Left lung (tissue), 4 donors: ENCODE measurements at regions not wholly inside any gene's neighbourhood (a gene's known extent, or its start where the extent isn't known, plus 50 kb on each side); places are given as distances from the start of the nearest gene placed in this dataset.

ENCODE experiments used
- ATAC-seq: fragments of 200-7000 bp; cut with Tn5 transposase; one replicate; pipeline ENCODE4 v1.9.1; 2020; ENCODE audit warnings: moderate library complexity
- DNase-seq, 4 donors: peaks; one replicate each; pipeline ENCODE4 v3.0.0-alpha.2; 2013 to 2020
- H3K27ac ChIP-seq, 2 donors: fragments of 200-600 bp; sonication (generic) in 1 of 2; one replicate each; pipeline versions ENCODE4 v1.5.0 to v1.8.0; 2020 to 2021
- H3K27me3 ChIP-seq, 2 donors: fragments of 200-600 bp; sonication (generic) in 1 of 2; one replicate each; pipeline versions ENCODE4 v1.5.0 to v1.8.0; 2020 to 2021
- H3K36me3 ChIP-seq, 2 donors: fragments of 200-600 bp; sonication (generic) in 1 of 2; one replicate each; pipeline versions ENCODE4 v1.5.0 to v1.8.0; 2020 to 2021
- H3K4me1 ChIP-seq, 2 donors: fragments of 200-600 bp; one replicate each; pipeline ENCODE4 v1.8.0; 2021
- H3K4me3 ChIP-seq, 2 donors: fragments of 200-600 bp; sonication (generic) in 1 of 2; one replicate each; pipeline versions ENCODE4 v1.5.0 to v1.8.0; 2020 to 2021; ENCODE audit warnings: mild to moderate bottlenecking in 1 of 2
- H3K9me3 ChIP-seq, 2 donors: fragments of 200-600 bp; sonication (generic) in 1 of 2; one replicate each; pipeline versions ENCODE4 v1.5.0 to v1.8.0; 2020 to 2021
- CTCF ChIP-seq, 2 donors: fragments of 200-600 bp; sonication (generic) in 1 of 2; IDR thresholded peaks; one replicate each; pipeline versions ENCODE4 v1.5.0 to v1.8.0; 2021; ENCODE audit warnings: antibody characterized with exemption in 2 of 2
- intact Hi-C, 2 donors: fragments of 100-400 bp; cut with DNase I; formaldehyde crosslinking; loops; one replicate each; pipeline versions ENCODE4 v1.11.2 to v1.14.2; 2022
- donor health status: DM: no; HTN: yes; CAD: no.
- donor health status: DM: no; HTN: no; CAD: no.

- Histone ChIP-seq H3K36me3 (no peaks in the 10 kb centered on the region), H3K4me3 (no peak overlapping the region), H3K9me3 (no peaks in the 10 kb centered on the region), H3K27ac (no peak overlapping the region), H3K27me3 (no peaks in the 10 kb centered on the region), H3K4me1 (no peaks in the 10 kb centered on the region)
- no peak for ATAC-seq
- TF ChIP-seq CTCF (IDR thresholded peaks at IDR 0.05): no peak
- no peak for DNase-seq
- intact Hi-C loops: no loop called here
Observed at GRCh38 chr1:98021126-98021525, 100.3 kb upstream of the DPYD start.

GRCh38 chr1:98019747-98020146 lies 98.9 kb upstream of the DPYD start:
- Histone ChIP-seq H3K27me3 (no peaks in the 10 kb centered on the region), H3K4me3 (no peak overlapping the region), H3K36me3 (no peaks in the 10 kb centered on the region), H3K4me1 (no peaks in the 10 kb centered on the region), H3K9me3 (no peaks in the 10 kb centered on the region), H3K27ac (no peak overlapping the region)
- DNase-seq (no peak), ATAC-seq (no peak)
- TF ChIP-seq CTCF (IDR thresholded peaks at IDR 0.05): no peak
- intact Hi-C loops: no loop called here

GRCh38 chr1:98018074-98018473 lies 97.2 kb upstream of the DPYD start:
- intact Hi-C loops: no loop called here
- TF ChIP-seq CTCF (IDR thresholded peaks at IDR 0.05): no peak
- no peaks in the 10 kb centered on the region for H3K27me3 ChIP-seq
- H3K4me3 ChIP-seq: no peak overlapping the region
- H3K36me3 ChIP-seq: no peaks in the 10 kb centered on the region
- no peaks in the 10 kb centered on the region for H3K9me3 ChIP-seq
- no peaks in the 10 kb centered on the region for H3K4me1 ChIP-seq
- H3K27ac ChIP-seq: no peak overlapping the region
- DNase-seq (no peak), ATAC-seq (no peak)

GRCh38 chr1:98017184-98017583 lies 96.3 kb upstream of the DPYD start:
- intact Hi-C loops: no loop called here
- Histone ChIP-seq H3K27ac (no peak overlapping the region), H3K9me3 (no peaks in the 10 kb centered on the region), H3K27me3 (no peaks in the 10 kb centered on the region), H3K4me3 (no peak overlapping the region), H3K36me3 (no peaks in the 10 kb centered on the region), H3K4me1 (no peaks in the 10 kb centered on the region)
- TF ChIP-seq CTCF (IDR thresholded peaks at IDR 0.05): no peak
- DNase-seq (no peak), ATAC-seq (no peak)

- H3K9me3 ChIP-seq: no peaks in the 10 kb centered on the region
- ATAC-seq (no peak), DNase-seq (no peak)
- H3K36me3 ChIP-seq: no peaks in the 10 kb centered on the region
- intact Hi-C loops: no loop called here
- H3K27me3 ChIP-seq: no peaks in the 10 kb centered on the region
- H3K4me1 ChIP-seq: no peaks in the 10 kb centered on the region
- H3K4me3 ChIP-seq: no peak overlapping the region
- H3K27ac ChIP-seq: no peak overlapping the region
- TF ChIP-seq CTCF (IDR thresholded peaks at IDR 0.05): no peak
Observed at GRCh38 chr1:98008373-98008772, 87.5 kb upstream of the DPYD start.
